PC-3 (cell line): ENCODE measurements at regions not wholly inside any gene's neighbourhood (a gene's known extent, or its start where the extent isn't known, plus 50 kb on each side); places are given as distances from the start of the nearest gene placed in this dataset.

ENCODE experiments used
- ATAC-seq: fragments of 200-7000 bp; cut with Tn5 transposase; 2 replicates; pipeline ENCODE4 v1.9.1; 2020; ENCODE audit warnings: mild to moderate bottlenecking, moderate library complexity
- BruUV-seq: library from RNA; stranded (reverse); fragments of 400-500 nt; replicated peaks from 2 replicates; lab custom pipeline; 2021; lab: Mats Ljungman, UMichigan
- CTCF ChIA-PET: fragments of 300-600 bp; sonication (Branson Sonifier 250); formaldehyde crosslinking; loops from one replicate; lab custom pipeline; 2022; ENCODE audit warnings: antibody characterized with exemption; lab: Charles Lee
- POLR2A ChIA-PET: fragments of 300-600 bp; sonication (Branson Sonifier 250); formaldehyde crosslinking; loops from one replicate; lab custom pipeline; 2022; ENCODE audit warnings: antibody characterized with exemption; ENCODE audit not compliant: unreplicated experiment; lab: Charles Lee
- DNase-seq: peaks from one replicate; pipeline ENCODE4 v3.0.0-alpha.2; 2015
- H2AFZ ChIP-seq: fragments of 300-600 bp; sonication (generic); 2 replicates; pipeline ENCODE4 v1.6.0; 2016; ENCODE audit warnings: antibody characterized with exemption, low read length
- H3F3A ChIP-seq: fragments of 300-600 bp; sonication (generic); one replicate; pipeline ENCODE4 v1.6.0; 2017; ENCODE audit warnings: antibody characterized with exemption, low read length, control low read depth, mild to moderate bottlenecking; ENCODE audit not compliant: unreplicated experiment
- H3K27ac ChIP-seq: fragments of 300-600 bp; sonication (generic); 2 replicates; pipeline ENCODE4 v1.5.1; 2016; ENCODE audit warnings: mild to moderate bottlenecking, low read length
- H3K27me3 ChIP-seq: fragments of 300-600 bp; sonication (generic); 2 replicates; pipeline ENCODE4 v1.6.1; 2016; ENCODE audit warnings: low read length, mixed read lengths
- H3K36me3 ChIP-seq: fragments of 300-600 bp; sonication (generic); 2 replicates; pipeline ENCODE4 v1.6.1; 2016; ENCODE audit warnings: low read depth, mixed run types, low read length, mixed read lengths
- H3K4me1 ChIP-seq: fragments of 300-600 bp; sonication (generic); 2 replicates; pipeline ENCODE4 v1.5.1; 2016; ENCODE audit warnings: low read length; ENCODE audit not compliant: insufficient read depth
- H3K4me2 ChIP-seq: fragments of 300-600 bp; sonication (generic); 2 replicates; pipeline ENCODE4 v1.6.0; 2016; ENCODE audit warnings: low read length
- H3K4me3 ChIP-seq: fragments of 300-600 bp; sonication (generic); 2 replicates; pipeline ENCODE4 v1.5.1; 2016; ENCODE audit warnings: mild to moderate bottlenecking, low read length, mixed read lengths
- H3K79me2 ChIP-seq: fragments of 300-600 bp; sonication (generic); 2 replicates; pipeline ENCODE4 v1.6.1; 2017; ENCODE audit warnings: low read length, mixed read lengths
- H3K9ac ChIP-seq: fragments of 300-600 bp; sonication (generic); 2 replicates; pipeline ENCODE4 v1.6.0; 2016; ENCODE audit warnings: mild to moderate bottlenecking, low read length
- H3K9me2 ChIP-seq: fragments of 300-600 bp; sonication (generic); replicated peaks from 2 replicates; pipeline ENCODE4 v1.6.1; 2016; ENCODE audit warnings: mixed run types, low read length, mixed read lengths
- H3K9me3 ChIP-seq: fragments of 300-600 bp; sonication (generic); 2 replicates; pipeline ENCODE4 v1.6.1; 2016; ENCODE audit warnings: low read length, mixed read lengths
- H4K20me1 ChIP-seq: fragments of 300-600 bp; sonication (generic); 2 replicates; pipeline ENCODE4 v1.6.1; 2016; ENCODE audit warnings: low read length, mixed read lengths
- EZH2 ChIP-seq: fragments of 300-600 bp; sonication (generic); IDR thresholded peaks from one replicate; pipeline ENCODE4 v1.6.1; 2017; ENCODE audit warnings: antibody characterized with exemption, mild to moderate bottlenecking, low read length; ENCODE audit not compliant: unreplicated experiment
- EZH2phosphoT487 ChIP-seq: fragments of 300-600 bp; sonication (generic); IDR thresholded peaks from 2 replicates; pipeline ENCODE4 v1.6.1; 2018; ENCODE audit warnings: mild to moderate bottlenecking, antibody characterized with exemption, low read length, borderline replicate concordance
- intact Hi-C: fragments of 100-400 bp; cut with micrococcal nuclease; formaldehyde crosslinking; loops from 2 replicates; pipeline ENCODE4 v1.9.0; 2023
- TF ChIP-seq, protein P1 (sequence below): fragments of 300-600 bp; sonication (generic); conservative IDR thresholded peaks from 2 replicates; pipeline ENCODE4 v1.5.1; 2017; ENCODE audit warnings: antibody characterized with exemption, low read depth, mild to moderate bottlenecking, low read length

DNA sequence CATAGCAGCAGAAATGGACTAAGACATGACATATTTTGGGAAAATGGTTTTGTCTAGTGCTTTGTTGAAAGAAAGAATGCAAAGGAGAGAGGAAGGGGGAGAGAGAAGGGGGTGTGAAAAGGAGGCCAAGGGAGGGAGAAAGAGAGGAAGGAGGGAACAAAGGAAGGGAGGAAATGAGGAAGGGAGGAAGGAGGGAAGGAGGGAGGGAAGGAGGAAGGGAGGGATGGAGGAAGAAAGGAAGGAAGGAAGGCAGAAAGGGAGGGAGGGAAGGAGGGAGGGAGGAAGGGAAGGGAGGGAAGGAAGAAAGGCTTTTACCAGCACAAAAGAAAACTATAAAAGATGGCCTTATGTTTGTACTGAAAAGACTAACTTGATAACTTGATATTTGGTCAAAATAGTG lies 65.1 kb upstream of the ST8SIA6 start:
- no peak overlapping the region for H3K9ac ChIP-seq
- no peak overlapping the region for H2AFZ ChIP-seq
- POLR2A ChIA-PET: no interaction called here

DNA sequence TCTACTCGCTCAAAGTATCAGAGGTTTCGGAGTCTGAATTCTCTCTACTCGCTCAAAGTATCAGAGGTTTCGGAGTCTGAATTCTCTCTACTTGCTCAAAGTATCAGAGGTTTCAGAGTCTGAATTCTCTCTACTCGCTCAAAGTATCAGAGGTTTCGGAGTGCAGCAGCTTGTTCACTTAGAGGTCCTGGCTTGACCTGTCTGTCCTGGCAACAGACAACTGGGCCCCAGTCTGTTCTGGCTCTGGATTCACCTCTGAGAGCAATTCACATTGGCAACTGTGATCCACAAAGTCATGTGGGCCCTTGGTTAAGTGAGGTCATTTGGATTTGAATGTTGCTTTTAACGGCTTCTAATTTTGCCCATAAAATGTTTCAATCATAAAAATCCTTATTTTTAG lies 63.9 kb upstream of the ST8SIA6 start:
- Histone ChIP-seq H3K4me1 (no peaks in the 10 kb centered on the region), H3K9ac (no peak overlapping the region), H3K27me3 (no peaks in the 10 kb centered on the region), H3K36me3 (no peaks in the 10 kb centered on the region), H3K4me2 (no peak overlapping the region), H3K79me2 (no peaks in the 10 kb centered on the region), H3K27ac (no peak overlapping the region), H3F3A (no peaks in the 10 kb centered on the region), H3K4me3 (no peak overlapping the region), H3K9me3 (no peaks in the 10 kb centered on the region), H2AFZ (no peak overlapping the region), H3K9me2 (no peaks in the 10 kb centered on the region), H4K20me1 (no peaks in the 10 kb centered on the region)
- ChIA-PET CTCF (no interaction called here), POLR2A (no interaction called here)
- ATAC-seq: no peak
- intact Hi-C loops: no loop called here
- BruUV-seq: no TSS peak
- no peak for DNase-seq
- no peak for TF ChIP-seq EZH2phosphoT487
- TF ChIP-seq EZH2: no peak
- TF ChIP-seq, protein P1, sequence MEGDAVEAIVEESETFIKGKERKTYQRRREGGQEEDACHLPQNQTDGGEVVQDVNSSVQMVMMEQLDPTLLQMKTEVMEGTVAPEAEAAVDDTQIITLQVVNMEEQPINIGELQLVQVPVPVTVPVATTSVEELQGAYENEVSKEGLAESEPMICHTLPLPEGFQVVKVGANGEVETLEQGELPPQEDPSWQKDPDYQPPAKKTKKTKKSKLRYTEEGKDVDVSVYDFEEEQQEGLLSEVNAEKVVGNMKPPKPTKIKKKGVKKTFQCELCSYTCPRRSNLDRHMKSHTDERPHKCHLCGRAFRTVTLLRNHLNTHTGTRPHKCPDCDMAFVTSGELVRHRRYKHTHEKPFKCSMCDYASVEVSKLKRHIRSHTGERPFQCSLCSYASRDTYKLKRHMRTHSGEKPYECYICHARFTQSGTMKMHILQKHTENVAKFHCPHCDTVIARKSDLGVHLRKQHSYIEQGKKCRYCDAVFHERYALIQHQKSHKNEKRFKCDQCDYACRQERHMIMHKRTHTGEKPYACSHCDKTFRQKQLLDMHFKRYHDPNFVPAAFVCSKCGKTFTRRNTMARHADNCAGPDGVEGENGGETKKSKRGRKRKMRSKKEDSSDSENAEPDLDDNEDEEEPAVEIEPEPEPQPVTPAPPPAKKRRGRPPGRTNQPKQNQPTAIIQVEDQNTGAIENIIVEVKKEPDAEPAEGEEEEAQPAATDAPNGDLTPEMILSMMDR: no peak

More for the DNA sequence above, 65.1 kb upstream of the ST8SIA6 start:
- CTCF ChIA-PET: no interaction called here
- H3K9me3 ChIP-seq: no peaks in the 10 kb centered on the region
- H3K27me3 ChIP-seq: no peaks in the 10 kb centered on the region
- no peaks in the 10 kb centered on the region for H3K36me3 ChIP-seq
- no peak overlapping the region for H3K27ac ChIP-seq
- intact Hi-C loops: no loop called here
- DNase-seq (no peak), ATAC-seq (no peak)
- no peaks in the 10 kb centered on the region for H3F3A ChIP-seq
- no peak overlapping the region for H3K4me2 ChIP-seq
- H4K20me1 ChIP-seq: no peaks in the 10 kb centered on the region
- TF ChIP-seq, protein P1: no peak
- no peak for TF ChIP-seq EZH2phosphoT487
- no peak for TF ChIP-seq EZH2
- no TSS peak for BruUV-seq
- no peak overlapping the region for H3K4me3 ChIP-seq
- H3K4me1 ChIP-seq: no peaks in the 10 kb centered on the region
- H3K79me2 ChIP-seq: no peaks in the 10 kb centered on the region
- H3K9me2 ChIP-seq: no peaks in the 10 kb centered on the region

DNA sequence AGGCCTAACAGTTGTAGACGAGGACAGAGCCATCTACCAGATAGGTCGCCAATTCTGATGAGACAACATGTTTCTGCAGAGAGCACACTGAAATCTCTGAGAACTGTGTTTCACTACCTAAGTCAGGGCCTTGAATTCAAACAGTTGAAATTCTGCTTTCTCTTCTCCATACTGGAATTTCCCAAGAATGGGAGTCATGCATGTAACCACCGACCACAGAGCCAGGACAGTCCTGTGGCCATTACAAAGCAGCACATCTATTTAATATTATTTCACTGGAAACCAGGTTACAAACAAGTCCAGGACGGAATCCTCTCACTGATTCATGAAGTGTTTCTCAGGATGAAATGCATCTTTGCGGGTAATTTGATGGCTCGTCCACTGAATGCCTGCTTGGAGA lies 62.0 kb upstream of the ST8SIA6 start:
- Histone ChIP-seq H3K9me2 (no peaks in the 10 kb centered on the region), H4K20me1 (no peaks in the 10 kb centered on the region), H3K4me3 (no peak overlapping the region), H3K79me2 (no peaks in the 10 kb centered on the region), H3K27ac (no peak overlapping the region), H3K4me1 (peaks cover 13% of the 10 kb centered on the region), H3K9ac (no peak overlapping the region), H3K36me3 (no peaks in the 10 kb centered on the region), H3K4me2 (no peak overlapping the region), H3K9me3 (no peaks in the 10 kb centered on the region), H3F3A (no peaks in the 10 kb centered on the region), H2AFZ (no peak overlapping the region), H3K27me3 (no peaks in the 10 kb centered on the region)
- ChIA-PET POLR2A (no interaction called here), CTCF (no interaction called here)
- no peak for DNase-seq
- intact Hi-C loops: no loop called here
- TF ChIP-seq, protein P1: no peak
- no peak for TF ChIP-seq EZH2phosphoT487
- no peak for TF ChIP-seq EZH2
- ATAC-seq: no peak
- BruUV-seq: no TSS peak
